HEK293 (cell line): ENCODE measurements at regions not wholly inside any gene's neighbourhood (a gene's known extent, or its start where the extent isn't known, plus 50 kb on each side); places are given as distances from the start of the nearest gene placed in this dataset.

ENCODE experiments used
- CTCF ChIP-seq: fragments of 450-650 bp; formaldehyde crosslinking; IDR thresholded peaks from 2 replicates; pipeline ENCODE4 v1.5.1; 2016; ENCODE audit warnings: missing biosample characterization, missing genetic modification characterization
- KLF7 ChIP-seq: fragments of 450-650 bp; formaldehyde crosslinking; IDR thresholded peaks from 2 replicates; pipeline ENCODE4 v1.5.1; 2016; ENCODE audit warnings: missing biosample characterization, missing genetic modification characterization, borderline replicate concordance
- PBX3 ChIP-seq: sonication (generic); formaldehyde crosslinking; IDR thresholded peaks from 2 replicates; pipeline ENCODE4 v1.8.1; 2022; ENCODE audit warnings: mild to moderate bottlenecking, moderate library complexity, missing genetic modification reagents
- REST ChIP-seq: fragments of 450-650 bp; formaldehyde crosslinking; IDR thresholded peaks from 2 replicates; pipeline ENCODE4 v1.5.1; 2016; ENCODE audit warnings: missing biosample characterization, missing genetic modification characterization
- TCF7L2 ChIP-seq: IDR thresholded peaks from 2 replicates; pipeline ENCODE4 v1.6.1; 2011; ENCODE audit warnings: low read depth, mild to moderate bottlenecking, inconsistent platforms, low read length, moderate library complexity, borderline replicate concordance
- TSHZ1 ChIP-seq: fragments of 450-650 bp; formaldehyde crosslinking; IDR thresholded peaks from 2 replicates; pipeline ENCODE4 v1.5.1; 2016; ENCODE audit warnings: missing biosample characterization, missing genetic modification characterization, borderline replicate concordance
- ZIC2 ChIP-seq: fragments of 450-650 bp; formaldehyde crosslinking; IDR thresholded peaks from 2 replicates; pipeline ENCODE4 v1.5.1; 2016; ENCODE audit warnings: missing biosample characterization, missing genetic modification characterization
- ZNF184 ChIP-seq: fragments of 450-650 bp; IDR thresholded peaks from 2 replicates; pipeline ENCODE4 v1.5.1; 2018; ENCODE audit warnings: missing biosample characterization, mild to moderate bottlenecking, missing genetic modification characterization
- ZNF221 ChIP-seq: fragments of 450-650 bp; formaldehyde crosslinking; IDR thresholded peaks from 2 replicates; pipeline ENCODE4 v1.5.1; 2017; ENCODE audit warnings: missing biosample characterization, missing genetic modification characterization, borderline replicate concordance
- ZNF280C ChIP-seq: fragments of 450-650 bp; formaldehyde crosslinking; IDR thresholded peaks from 2 replicates; pipeline ENCODE4 v1.5.1; 2016; ENCODE audit warnings: missing biosample characterization, missing genetic modification characterization
- ZNF292 ChIP-seq: fragments of 450-650 bp; formaldehyde crosslinking; IDR thresholded peaks from 2 replicates; pipeline ENCODE4 v1.5.1; 2016; ENCODE audit warnings: low read depth, missing biosample characterization, missing genetic modification characterization, borderline replicate concordance
- ZNF433 ChIP-seq: fragments of 450-650 bp; formaldehyde crosslinking; IDR thresholded peaks from 2 replicates; pipeline ENCODE4 v1.5.1; 2016; ENCODE audit warnings: missing biosample characterization, missing genetic modification characterization, low read depth
- ZNF843 ChIP-seq: fragments of 450-650 bp; formaldehyde crosslinking; IDR thresholded peaks from 2 replicates; pipeline ENCODE4 v1.5.1; 2016; ENCODE audit warnings: missing biosample characterization, missing genetic modification characterization
- ZSCAN23 ChIP-seq: fragments of 450-650 bp; formaldehyde crosslinking; IDR thresholded peaks from 2 replicates; pipeline ENCODE4 v1.5.1; 2016; ENCODE audit warnings: missing biosample characterization, missing genetic modification characterization

GRCh38 chr5:159781626-159782157 is 134.6 kb upstream of the ADRA1B start:
- TF ChIP-seq KLF7 (no peak), CTCF (tag by site-specific recombination) (no peak), ZNF184 (tag by site-specific recombination) (no peak), ZNF433 (tag by site-specific recombination) (no peak), REST (tag by site-specific recombination) (no peak), PBX3 (no peak), ZSCAN23 (tag by site-specific recombination) (no peak), ZNF221 (tag by site-specific recombination) (no peak), ZNF280C (tag by site-specific recombination) (no peak), TCF7L2 (no peak), ZNF843 (tag by site-specific recombination) (no peak), ZIC2 (tag by site-specific recombination) (no peak), ZNF292 (no peak), TSHZ1 (no peak)
